Calu3 (cell line): ENCODE measurements at regions not wholly inside any gene's neighbourhood (a gene's known extent, or its start where the extent isn't known, plus 50 kb on each side); places are given as distances from the start of the nearest gene placed in this dataset.

Experiments
- BruUV-seq: library from RNA; stranded (reverse); fragments of 400-500 nt; replicated peaks from 2 replicates; lab custom pipeline; 2021; lab: Mats Ljungman, UMichigan
- CTCF ChIA-PET: fragments of 300-600 bp; sonication (Branson Sonifier 250); formaldehyde crosslinking; loops from one replicate; lab custom pipeline; 2022; ENCODE audit warnings: antibody characterized with exemption; lab: Charles Lee
- DNase-seq: peaks from one replicate; pipeline ENCODE4 v3.0.0; 2022
- H3K27ac Mint-ChIP-seq: one replicate; pipeline ENCODE4 v1.8.0; 2022; ENCODE audit warnings: mixed read lengths; ENCODE audit not compliant: unreplicated experiment
- H3K27me3 Mint-ChIP-seq: one replicate; pipeline ENCODE4 v1.8.0; 2022; ENCODE audit warnings: mixed read lengths; ENCODE audit not compliant: unreplicated experiment
- H3K36me3 Mint-ChIP-seq: one replicate; pipeline ENCODE4 v1.8.0; 2022; ENCODE audit warnings: mild to moderate bottlenecking, moderate library complexity, mixed read lengths; ENCODE audit not compliant: insufficient read depth, unreplicated experiment
- H3K4me1 Mint-ChIP-seq: one replicate; pipeline ENCODE4 v1.8.0; 2022; ENCODE audit warnings: mild to moderate bottlenecking, low read depth, mixed read lengths; ENCODE audit not compliant: unreplicated experiment
- H3K4me3 Mint-ChIP-seq: one replicate; pipeline ENCODE4 v1.8.0; 2022; ENCODE audit warnings: mild to moderate bottlenecking, low read depth, moderate library complexity, mixed read lengths; ENCODE audit not compliant: unreplicated experiment
- H3K9me3 Mint-ChIP-seq: one replicate; pipeline ENCODE4 v1.8.0; 2022; ENCODE audit warnings: low read depth, mixed read lengths; ENCODE audit not compliant: unreplicated experiment
- intact Hi-C: fragments of 100-400 bp; cut with micrococcal nuclease; formaldehyde crosslinking; loops from one replicate; pipeline ENCODE4 v1.10.0; 2022; ENCODE audit not compliant: unreplicated experiment
- TF ChIP-seq, protein P1 (sequence below): fragments of 200-600 bp; IDR thresholded peaks from one replicate; pipeline ENCODE4 v1.8.0; 2022; ENCODE audit warnings: antibody characterized with exemption; ENCODE audit not compliant: unreplicated experiment

GRCh38 chr3:196142202-196142956, 60.5 kb upstream of the TFRC start:
- peaks cover 24% of the 10 kb centered on the region for H3K4me1 Mint-ChIP-seq

DNA sequence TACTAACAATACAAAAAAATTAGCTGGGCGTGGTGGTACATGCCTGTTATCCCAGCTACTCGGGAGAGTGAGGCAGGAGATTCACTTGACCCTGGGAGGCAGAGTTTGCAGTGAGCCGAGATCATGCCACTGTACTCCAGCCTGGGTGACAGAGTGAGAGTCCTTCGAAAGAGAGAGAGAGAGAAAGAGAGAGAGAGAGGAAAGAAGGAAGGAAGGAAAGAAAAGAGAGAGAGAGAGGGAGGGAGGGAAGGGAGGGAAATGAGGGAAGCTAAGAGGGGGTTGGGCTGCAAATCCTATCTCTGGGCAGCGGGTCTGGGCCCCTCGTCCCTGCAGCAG, 59.9 kb upstream of the TFRC start:
- peaks cover 10% of the 10 kb centered on the region for H3K36me3 Mint-ChIP-seq
- H3K9me3 Mint-ChIP-seq: no peaks in the 10 kb centered on the region
- H3K27ac Mint-ChIP-seq: no peak overlapping the region
- no peak for DNase-seq
- intact Hi-C loops: no loop called here
- no TSS peak for BruUV-seq
- H3K4me3 Mint-ChIP-seq: no peak overlapping the region
- CTCF ChIA-PET: interaction anchor here (0.7 to 1.8 kb wide), 2 partner anchors 14 to 1279 kb away, joined by 4 to 9 read pairs; no protein-coding TSS in a partner anchor
- TF ChIP-seq, protein P1, sequence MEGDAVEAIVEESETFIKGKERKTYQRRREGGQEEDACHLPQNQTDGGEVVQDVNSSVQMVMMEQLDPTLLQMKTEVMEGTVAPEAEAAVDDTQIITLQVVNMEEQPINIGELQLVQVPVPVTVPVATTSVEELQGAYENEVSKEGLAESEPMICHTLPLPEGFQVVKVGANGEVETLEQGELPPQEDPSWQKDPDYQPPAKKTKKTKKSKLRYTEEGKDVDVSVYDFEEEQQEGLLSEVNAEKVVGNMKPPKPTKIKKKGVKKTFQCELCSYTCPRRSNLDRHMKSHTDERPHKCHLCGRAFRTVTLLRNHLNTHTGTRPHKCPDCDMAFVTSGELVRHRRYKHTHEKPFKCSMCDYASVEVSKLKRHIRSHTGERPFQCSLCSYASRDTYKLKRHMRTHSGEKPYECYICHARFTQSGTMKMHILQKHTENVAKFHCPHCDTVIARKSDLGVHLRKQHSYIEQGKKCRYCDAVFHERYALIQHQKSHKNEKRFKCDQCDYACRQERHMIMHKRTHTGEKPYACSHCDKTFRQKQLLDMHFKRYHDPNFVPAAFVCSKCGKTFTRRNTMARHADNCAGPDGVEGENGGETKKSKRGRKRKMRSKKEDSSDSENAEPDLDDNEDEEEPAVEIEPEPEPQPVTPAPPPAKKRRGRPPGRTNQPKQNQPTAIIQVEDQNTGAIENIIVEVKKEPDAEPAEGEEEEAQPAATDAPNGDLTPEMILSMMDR: no peak
- H3K27me3 Mint-ChIP-seq: no peaks in the 10 kb centered on the region
- peaks cover 24% of the 10 kb centered on the region for H3K4me1 Mint-ChIP-seq

More at GRCh38 chr3:196142202-196142956, 60.5 kb upstream of the TFRC start:
- CTCF ChIA-PET: interaction anchor here (1.8 kb wide), 1 partner anchor 14 kb away, joined by 9 read pairs; no protein-coding TSS in a partner anchor
- Mint-ChIP-seq H3K27ac (no peak overlapping the region), H3K9me3 (no peaks in the 10 kb centered on the region), H3K4me3 (peak overlapping the region; percentile 57), H3K36me3 (peaks cover 10% of the 10 kb centered on the region), H3K27me3 (no peaks in the 10 kb centered on the region)
- peak; percentile 47 for DNase-seq
- TF ChIP-seq, protein P1: no peak
- intact Hi-C loops: no loop called here
- BruUV-seq: no TSS peak

GRCh38 chr3:196141052-196141865, 59.4 kb upstream of the TFRC start:
- CTCF ChIA-PET: interaction anchor here (0.7 to 1.8 kb wide), 2 partner anchors 15 to 1279 kb away, joined by 4 to 9 read pairs; no protein-coding TSS in a partner anchor
- H3K27me3 Mint-ChIP-seq: no peaks in the 10 kb centered on the region
- peaks cover 24% of the 10 kb centered on the region for H3K4me1 Mint-ChIP-seq
- no TSS peak for BruUV-seq
- no peak overlapping the region for H3K27ac Mint-ChIP-seq
- H3K36me3 Mint-ChIP-seq: peaks cover 10% of the 10 kb centered on the region
- no peak for DNase-seq
- TF ChIP-seq, protein P1: no peak
- intact Hi-C loops: no loop called here
- no peak overlapping the region for H3K4me3 Mint-ChIP-seq
- H3K9me3 Mint-ChIP-seq: no peaks in the 10 kb centered on the region

DNA sequence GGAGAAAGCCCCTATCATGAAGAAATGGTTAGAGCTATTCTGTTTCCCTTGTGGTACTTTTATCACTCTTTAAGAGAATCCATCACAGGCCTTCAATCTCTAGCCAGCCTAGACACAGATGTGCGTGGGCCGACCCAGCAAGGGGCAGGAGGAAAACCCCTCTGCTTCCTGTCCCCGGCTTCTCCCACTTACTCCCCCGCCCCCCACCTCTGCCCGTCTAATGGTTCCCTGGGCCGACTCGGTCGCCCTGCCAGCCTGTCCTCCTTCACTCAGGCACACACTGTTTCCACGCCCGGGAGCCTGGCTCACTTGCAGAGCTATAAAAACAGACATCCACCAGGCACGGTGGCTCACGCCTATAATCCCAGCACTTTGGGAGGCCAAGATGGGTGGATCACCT, 58.3 kb upstream of the TFRC start:
- Mint-ChIP-seq H3K27me3 (no peaks in the 10 kb centered on the region), H3K9me3 (no peaks in the 10 kb centered on the region), H3K27ac (no peak overlapping the region), H3K36me3 (peaks cover 10% of the 10 kb centered on the region), H3K4me1 (peaks cover 24% of the 10 kb centered on the region), H3K4me3 (no peak overlapping the region)
- TF ChIP-seq, protein P1: no peak
- no TSS peak for BruUV-seq
- intact Hi-C loops: no loop called here
- no peak for DNase-seq
- CTCF ChIA-PET: no interaction called here
